Fibroblast of lung (primary cell): ENCODE measurements at regions not wholly inside any gene's neighbourhood (a gene's known extent, or its start where the extent isn't known, plus 50 kb on each side); places are given as distances from the start of the nearest gene placed in this dataset.

Experiments used
- DNase-seq, 2 donors: peaks; one replicate each; pipeline versions ENCODE4 v3.0.0 to v3.0.0-alpha.2; 2010; ENCODE audit warnings: low read depth in 2 of 2
- H2AFZ ChIP-seq: 2 replicates; pipeline ENCODE4 v1.5.1; 2012; ENCODE audit warnings: low read length, control low read depth, inconsistent platforms
- H3K27ac ChIP-seq: 2 replicates; pipeline ENCODE4 v1.5.1; 2011; ENCODE audit warnings: low read length, control low read depth; ENCODE audit not compliant: insufficient read depth
- H3K27me3 ChIP-seq: 2 replicates; pipeline ENCODE4 v1.5.1; 2011; ENCODE audit warnings: mild to moderate bottlenecking, low read length; ENCODE audit not compliant: control insufficient read depth, insufficient read depth
- H3K36me3 ChIP-seq: 2 replicates; pipeline ENCODE4 v1.5.1; 2011; ENCODE audit warnings: low read length; ENCODE audit not compliant: control insufficient read depth, insufficient read depth
- H3K4me1 ChIP-seq: 2 replicates; pipeline ENCODE4 v1.5.1; 2011; ENCODE audit warnings: low read length; ENCODE audit not compliant: control insufficient read depth, insufficient read depth; ENCODE audit errors: extremely low read depth
- H3K4me2 ChIP-seq: 2 replicates; pipeline ENCODE4 v1.5.1; 2011; ENCODE audit warnings: low read length, control low read depth; ENCODE audit not compliant: insufficient read depth; ENCODE audit errors: extremely low read depth
- H3K4me3 ChIP-seq, 4 experiments: fragments of 200-600 bp in 1 of 4; sonication (generic) in 1 of 4; replicated peaks in 1 of 4; 2 replicates each; pipeline ENCODE4 v1.5.1; 2011 to 2016; ENCODE audit warnings: low read length in 4 of 4, low read depth in 3 of 4, mild to moderate bottlenecking in 3 of 4, control low read depth in 2 of 4, inconsistent platforms in 1 of 4, mixed read lengths in 1 of 4; ENCODE audit not compliant: insufficient read depth in 1 of 4; ENCODE audit errors: control extremely low read depth in 1 of 4
- H3K79me2 ChIP-seq: 2 replicates; pipeline ENCODE4 v1.5.1; 2012; ENCODE audit warnings: mild to moderate bottlenecking, low read length, inconsistent platforms; ENCODE audit not compliant: control insufficient read depth, insufficient read depth
- H3K9ac ChIP-seq: 2 replicates; pipeline ENCODE4 v1.5.1; 2011; ENCODE audit warnings: mild to moderate bottlenecking, low read length, control low read depth; ENCODE audit not compliant: insufficient read depth
- H3K9me3 ChIP-seq: 2 replicates; pipeline ENCODE4 v1.5.1; 2012; ENCODE audit warnings: low read depth, low read length; ENCODE audit not compliant: control insufficient read depth, insufficient read depth
- H4K20me1 ChIP-seq: 2 replicates; pipeline ENCODE4 v1.5.1; 2011; ENCODE audit warnings: low read length; ENCODE audit not compliant: control insufficient read depth, insufficient read depth; ENCODE audit errors: extremely low read depth
- CTCF ChIP-seq, 2 donors: IDR thresholded peaks in 1 of 2; conservative IDR thresholded peaks in 1 of 2; 1 replicate in 1 of 2; 2 replicates in 1 of 2; pipeline ENCODE4 v1.5.1; 2011 to 2012; ENCODE audit warnings: low read length in 2 of 2, control low read depth in 1 of 2, inconsistent platforms in 1 of 2, low read depth in 1 of 2, mild to moderate bottlenecking in 1 of 2
- EZH2 ChIP-seq: IDR thresholded peaks from 2 replicates; pipeline ENCODE4 v1.5.1; 2012; ENCODE audit warnings: low read length, control low read depth, mild to moderate bottlenecking; ENCODE audit errors: missing control alignments

GRCh38 chr3:148173851-148174250 is 523.9 kb upstream of the AGTR1 start:
- H4K20me1 ChIP-seq = no peaks in the 10 kb centered on the region
- H3K36me3 ChIP-seq = no peaks in the 10 kb centered on the region
- H3K27me3 ChIP-seq = no peaks in the 10 kb centered on the region
- DNase-seq = peak in 1 of 2 donors; percentile 41
- H3K4me1 ChIP-seq = peaks cover 3% of the 10 kb centered on the region
- H2AFZ ChIP-seq = no peak overlapping the region
- no peak overlapping the region for H3K4me3 ChIP-seq
- no peaks in the 10 kb centered on the region for H3K9me3 ChIP-seq
- no peak overlapping the region for H3K27ac ChIP-seq
- peak overlapping the region; percentile 46 for H3K4me2 ChIP-seq
- no peaks in the 10 kb centered on the region for H3K79me2 ChIP-seq
- H3K9ac ChIP-seq = no peak overlapping the region
- TF ChIP-seq CTCF (conservative IDR thresholded peaks at IDR 0.05 in 1 of 2, IDR thresholded peaks at IDR 0.05 in 1 of 2; ENCODE audit: low read depth in 1 of 2, low read length in 2 of 2) (no peak), EZH2 (no peak)

GRCh38 chr3:148175214-148175613 is 522.5 kb upstream of the AGTR1 start:
- no peaks in the 10 kb centered on the region for H3K36me3 ChIP-seq
- H3K4me1 ChIP-seq = peaks cover 3% of the 10 kb centered on the region
- no peak overlapping the region for H2AFZ ChIP-seq
- H3K79me2 ChIP-seq = no peaks in the 10 kb centered on the region
- TF ChIP-seq CTCF (conservative IDR thresholded peaks at IDR 0.05 in 1 of 2, IDR thresholded peaks at IDR 0.05 in 1 of 2; ENCODE audit: low read depth in 1 of 2, low read length in 2 of 2) (no peak), EZH2 (no peak)
- no peak overlapping the region for H3K4me2 ChIP-seq
- no peaks in the 10 kb centered on the region for H3K27me3 ChIP-seq
- no peak overlapping the region for H3K27ac ChIP-seq
- H3K9me3 ChIP-seq = no peaks in the 10 kb centered on the region
- H4K20me1 ChIP-seq = no peaks in the 10 kb centered on the region
- no peak overlapping the region for H3K9ac ChIP-seq
- peak; percentile 77 to 80 for DNase-seq
- no peak overlapping the region for H3K4me3 ChIP-seq

GRCh38 chr3:148178503-148178902 is 519.2 kb upstream of the AGTR1 start:
- TF ChIP-seq EZH2 (no peak), CTCF (conservative IDR thresholded peaks at IDR 0.05 in 1 of 2, IDR thresholded peaks at IDR 0.05 in 1 of 2; ENCODE audit: low read depth in 1 of 2, low read length in 2 of 2) (no peak)
- peak; percentile 10 to 16 for DNase-seq
- Histone ChIP-seq H3K27me3 (no peaks in the 10 kb centered on the region), H3K36me3 (no peaks in the 10 kb centered on the region), H4K20me1 (no peaks in the 10 kb centered on the region), H3K4me3 (no peak overlapping the region), H3K27ac (no peak overlapping the region), H3K4me1 (peaks cover 3% of the 10 kb centered on the region), H3K79me2 (no peaks in the 10 kb centered on the region), H3K9me3 (no peaks in the 10 kb centered on the region), H3K9ac (no peak overlapping the region), H2AFZ (no peak overlapping the region), H3K4me2 (no peak overlapping the region)
